ENCODE measurements at regions not wholly inside any gene's neighbourhood (a gene's known extent, or its start where the extent isn't known, plus 50 kb on each side); places are given as distances from the start of the nearest gene placed in this dataset.
"Not testable (repeated sequence)": the region's sequence is repeated elsewhere in the genome, so short reads cannot be mapped to it uniquely, and the experiment has no call there.

GRCh38 chr2:239866350-239866749 is 158.8 kb downstream of the NDUFA10 start:
- no peak for DNase-seq (ENCODE audit: low read depth in 2 of 2)

GRCh38 chr2:239865856-239866255 is 159.3 kb downstream of the NDUFA10 start:
- DNase-seq (ENCODE audit: low read depth in 2 of 2), result not testable (repeated sequence)

- no peak for DNase-seq (ENCODE audit: low read depth in 2 of 2)
Measured at GRCh38 chr2:239865059-239865639, 160.0 kb downstream of the NDUFA10 start.

DNA sequence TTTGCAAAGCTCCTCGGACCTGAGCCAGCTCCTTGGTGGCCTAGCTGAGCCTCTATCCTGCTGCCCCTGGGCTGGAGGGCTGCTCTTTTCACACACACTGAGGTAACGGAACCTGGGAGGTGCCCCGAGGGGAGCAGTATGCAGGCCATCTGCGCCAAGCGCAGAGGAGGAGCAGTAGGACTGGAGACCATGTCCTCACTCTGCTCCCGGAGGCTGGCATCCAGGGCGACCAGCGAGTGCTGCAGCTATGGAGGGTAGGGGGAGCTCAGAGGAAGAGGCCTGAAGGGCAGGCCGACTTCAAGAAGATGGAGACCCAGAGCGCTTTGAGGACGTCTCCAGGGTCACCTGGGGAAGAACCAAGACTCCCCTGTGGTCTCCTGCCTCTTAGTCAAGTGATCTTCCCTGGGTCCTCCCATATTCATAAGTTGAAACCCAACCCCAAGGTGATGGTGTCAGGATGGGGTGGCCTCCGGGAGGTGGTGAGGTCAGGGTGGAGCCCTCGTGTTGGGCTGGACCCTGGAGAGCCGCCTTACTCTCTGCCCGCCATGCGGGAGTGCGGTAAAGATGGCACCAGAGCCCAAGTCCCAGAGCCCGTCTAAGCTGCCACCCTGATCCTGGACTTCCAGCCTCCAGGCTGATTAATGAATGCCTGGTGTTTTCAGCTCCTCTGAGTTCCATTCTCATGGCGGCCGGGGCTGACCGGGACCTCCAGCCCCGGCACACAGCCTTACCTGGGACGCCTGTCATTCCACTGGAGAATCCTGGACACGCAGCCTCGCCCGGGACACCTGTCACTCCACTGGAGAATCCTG is 160.7 kb downstream of the NDUFA10 start:
- no peak for DNase-seq (ENCODE audit: low read depth in 2 of 2)

GRCh38 chr2:239862613-239863012 is 162.5 kb downstream of the NDUFA10 start:
- DNase-seq (ENCODE audit: low read depth in 2 of 2), result no peak

DNA sequence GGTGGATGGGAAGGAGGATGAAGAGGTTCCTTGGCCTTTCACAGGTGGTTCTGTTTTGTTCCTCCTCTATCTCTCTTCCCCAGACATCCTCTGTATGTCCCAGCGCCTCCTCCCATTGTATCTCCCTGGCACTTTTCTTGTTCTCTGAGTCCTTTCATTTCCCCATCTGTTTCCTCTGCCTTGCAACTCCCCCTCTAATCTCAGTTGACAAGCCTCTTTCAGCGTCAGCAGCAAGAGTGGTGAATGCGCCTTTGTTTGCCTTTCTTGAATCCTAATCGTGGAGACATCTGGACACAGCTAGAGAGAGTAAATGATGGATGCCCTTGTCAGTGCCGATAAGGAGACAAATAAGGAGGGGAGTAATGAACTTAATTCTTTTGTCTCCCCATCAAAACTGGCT is 167.0 kb downstream of the NDUFA10 start:
- DNase-seq (ENCODE audit: low read depth in 2 of 2), result no peak

- DNase-seq (ENCODE audit: low read depth in 2 of 2), result no peak
Measured at GRCh38 chr2:239857591-239857990, 167.6 kb downstream of the NDUFA10 start.

DNA sequence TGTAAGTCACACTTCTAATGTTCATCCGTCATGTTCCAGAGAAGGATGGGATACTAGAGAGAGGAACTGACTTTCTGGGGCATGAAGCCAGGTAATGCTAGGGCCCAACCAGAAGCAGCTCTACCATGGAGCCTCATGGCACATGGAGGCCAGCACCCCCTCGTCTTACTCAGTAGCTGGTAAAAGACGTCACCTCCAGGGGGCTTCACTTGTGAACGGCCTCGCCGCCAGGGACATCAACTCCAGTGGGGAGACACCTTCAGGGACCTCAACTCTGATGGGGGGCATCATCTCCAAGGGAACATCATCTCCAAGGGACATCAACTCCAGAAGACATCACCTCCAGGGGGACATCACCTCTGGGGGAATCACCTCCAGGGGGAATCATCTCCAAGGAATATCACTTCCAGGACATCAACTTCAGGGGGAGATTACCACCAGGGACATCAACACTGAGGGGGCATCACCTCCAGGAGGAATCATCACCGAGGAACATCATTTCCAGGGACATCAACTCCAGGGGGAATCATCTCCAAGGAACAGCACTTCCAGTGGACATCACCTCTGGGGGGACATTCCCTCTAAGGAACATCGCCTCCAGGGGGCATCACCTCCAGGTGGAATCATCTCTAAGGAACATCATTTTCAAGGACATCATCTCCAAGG is 168.4 kb downstream of the NDUFA10 start:
- DNase-seq (ENCODE audit: low read depth in 2 of 2), result no peak

GRCh38 chr2:239855863-239856587 is 169.1 kb downstream of the NDUFA10 start:
- DNase-seq (ENCODE audit: low read depth in 2 of 2), result no peak

GRCh38 chr2:239854596-239854995 is 170.5 kb downstream of the NDUFA10 start:
- DNase-seq (ENCODE audit: low read depth in 2 of 2), result no peak

- no peak for DNase-seq (ENCODE audit: low read depth in 2 of 2)
Measured at GRCh38 chr2:239853706-239854327, 171.3 kb downstream of the NDUFA10 start.

DNA sequence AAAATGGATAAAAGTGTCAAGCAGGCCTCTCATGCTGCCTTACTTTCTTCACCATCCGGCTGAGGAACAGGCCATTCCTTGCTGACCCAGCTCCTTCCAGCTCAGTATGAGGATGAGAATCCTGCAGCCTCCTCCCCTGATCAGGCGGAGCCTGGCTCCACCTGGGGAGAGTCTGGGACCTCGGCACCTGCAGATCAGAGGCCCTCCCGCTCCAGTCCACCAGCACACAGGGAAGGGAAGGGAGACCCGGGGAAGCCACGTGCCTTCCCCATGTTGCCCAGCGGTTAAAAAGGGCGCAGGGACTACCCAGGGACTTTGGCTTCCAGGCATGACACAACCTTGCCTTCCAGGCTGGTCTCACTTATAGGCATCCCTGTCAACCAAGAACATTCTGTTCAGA is 172.0 kb downstream of the NDUFA10 start:
- DNase-seq (ENCODE audit: low read depth in 2 of 2), result no peak

- no peak for DNase-seq (ENCODE audit: low read depth in 2 of 2)
Measured at GRCh38 chr2:239852272-239852671, 172.9 kb downstream of the NDUFA10 start.

- DNase-seq (ENCODE audit: low read depth in 2 of 2), result no peak
Measured at GRCh38 chr2:239846789-239847676, 178.1 kb downstream of the NDUFA10 start.

- DNase-seq (ENCODE audit: low read depth in 2 of 2), result no peak
Measured at GRCh38 chr2:239845968-239846367, 179.2 kb downstream of the NDUFA10 start.

GRCh38 chr2:239839306-239839705 is 185.8 kb downstream of the NDUFA10 start:
- no peak for DNase-seq (ENCODE audit: low read depth in 2 of 2)

DNA sequence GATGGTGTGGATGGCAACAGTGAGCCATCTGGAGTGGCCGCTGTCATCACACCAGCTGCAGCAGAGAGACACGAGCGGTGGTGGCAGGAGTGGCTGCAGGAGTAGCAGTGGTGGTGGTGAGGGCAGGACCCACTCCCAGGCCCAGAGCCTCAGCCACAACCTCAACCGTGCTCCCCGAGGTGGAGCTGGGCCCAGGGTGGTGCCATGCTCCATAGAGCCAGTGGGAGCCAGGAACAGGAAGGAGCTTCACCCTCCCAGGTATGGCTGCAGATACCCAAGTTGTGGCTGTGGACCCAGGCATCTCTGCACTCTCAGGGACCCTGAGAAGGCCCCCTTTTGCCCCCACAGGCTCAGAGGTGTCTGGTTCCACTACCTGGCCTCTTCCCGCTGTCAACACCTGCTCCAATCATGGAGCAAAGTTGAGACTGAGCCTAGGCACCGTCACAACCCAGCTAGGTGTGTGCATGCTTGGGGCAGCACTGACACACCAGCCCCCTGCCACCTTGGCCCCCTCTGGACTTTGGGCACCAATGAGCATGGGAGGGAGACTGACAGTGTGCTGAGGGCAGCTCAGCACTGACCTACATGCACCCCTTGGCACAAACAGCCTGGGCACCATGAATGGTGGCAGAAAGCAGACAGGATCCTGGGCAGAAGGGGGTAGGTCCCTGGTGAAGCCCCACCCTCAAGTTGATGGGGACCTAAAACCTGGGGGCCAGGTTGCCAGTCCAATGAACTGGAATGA is 188.9 kb downstream of the NDUFA10 start:
- DNase-seq (ENCODE audit: low read depth in 2 of 2), result no peak

DNA sequence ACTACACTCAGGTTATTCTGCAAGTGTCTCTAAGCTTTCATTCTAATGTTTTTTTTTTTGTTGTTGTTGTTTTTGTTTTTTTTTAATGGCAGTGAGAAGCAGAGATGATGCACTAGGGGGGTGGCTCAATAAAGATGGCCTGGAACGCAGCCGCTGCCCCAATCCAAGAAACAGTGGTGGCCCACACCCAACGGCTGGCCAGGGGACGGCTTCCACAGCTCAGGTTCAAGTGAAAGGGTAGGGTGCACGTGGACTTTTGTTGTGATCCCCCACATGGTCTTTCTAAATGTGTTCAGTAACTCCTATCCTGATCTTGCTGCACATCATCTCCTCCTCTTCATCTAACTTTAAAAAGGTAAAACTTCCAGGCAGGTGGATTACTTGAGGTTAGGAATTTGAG is 190.1 kb downstream of the NDUFA10 start:
- DNase-seq (ENCODE audit: low read depth in 2 of 2), result no peak

GRCh38 chr2:239834143-239834542 is 191.0 kb downstream of the NDUFA10 start:
- no peak for DNase-seq (ENCODE audit: low read depth in 2 of 2)

Data from fibroblast of skin of left quadriceps (primary cell).